WERI-Rb-1 (cell line): ENCODE measurements at regions not wholly inside any gene's neighbourhood (a gene's known extent, or its start where the extent isn't known, plus 50 kb on each side); places are given as distances from the start of the nearest gene placed in this dataset.

Experiments used
- DNase-seq: peaks from one replicate; pipeline ENCODE4 v3.0.0-alpha.2; 2020
- H3K27ac ChIP-seq: fragments of 250-450 bp; sonication (Bioruptor Pico); 2 replicates; pipeline ENCODE4 v1.5.1; 2020; ENCODE audit warnings: mild to moderate bottlenecking, moderate library complexity
- H3K27me3 ChIP-seq: fragments of 250-450 bp; sonication (Bioruptor Pico); 2 replicates; pipeline ENCODE4 v1.5.1; 2021; ENCODE audit warnings: mild to moderate bottlenecking, low read depth, moderate library complexity; ENCODE audit not compliant: insufficient read depth, severe bottlenecking
- H3K36me3 ChIP-seq: fragments of 250-450 bp; sonication (Bioruptor Pico); 2 replicates; pipeline ENCODE4 v1.5.1; 2020; ENCODE audit warnings: mild to moderate bottlenecking, moderate library complexity
- H3K4me3 ChIP-seq: 2 replicates; pipeline ENCODE4 v1.5.1; 2011; ENCODE audit warnings: low read depth, mild to moderate bottlenecking, control low read depth, low read length
- H3K9me3 ChIP-seq: fragments of 250-450 bp; sonication (Bioruptor Pico); 2 replicates; pipeline ENCODE4 v1.5.1; 2021; ENCODE audit warnings: mild to moderate bottlenecking, moderate library complexity; ENCODE audit not compliant: severe bottlenecking
- CTCF ChIP-seq: IDR thresholded peaks from 2 replicates; pipeline ENCODE4 v1.5.1; 2011; ENCODE audit warnings: low read depth, mild to moderate bottlenecking, control low read depth, inconsistent platforms, low read length

GRCh38 chr7:17709127-17709526 lies 231.2 kb downstream of the SNX13 start:
- Histone ChIP-seq H3K27ac (no peak overlapping the region), H3K36me3 (no peaks in the 10 kb centered on the region), H3K27me3 (no peaks in the 10 kb centered on the region), H3K9me3 (no peaks in the 10 kb centered on the region), H3K4me3 (no peak overlapping the region)
- no peak for TF ChIP-seq CTCF
- no peak for DNase-seq

- no peaks in the 10 kb centered on the region for H3K9me3 ChIP-seq
- H3K27ac ChIP-seq, result no peak overlapping the region
- no peak for TF ChIP-seq CTCF
- DNase-seq, result no peak
- H3K27me3 ChIP-seq, result no peaks in the 10 kb centered on the region
- H3K4me3 ChIP-seq, result no peak overlapping the region
- no peaks in the 10 kb centered on the region for H3K36me3 ChIP-seq
Observed at GRCh38 chr7:17709599-17709998, 230.7 kb downstream of the SNX13 start.

- Histone ChIP-seq H3K27ac (no peak overlapping the region), H3K9me3 (no peaks in the 10 kb centered on the region), H3K36me3 (no peaks in the 10 kb centered on the region), H3K4me3 (no peak overlapping the region), H3K27me3 (no peaks in the 10 kb centered on the region)
- no peak for DNase-seq
- no peak for TF ChIP-seq CTCF
Observed at GRCh38 chr7:17710312-17710711, 230.0 kb downstream of the SNX13 start.

- TF ChIP-seq CTCF, result no peak
- Histone ChIP-seq H3K9me3 (no peaks in the 10 kb centered on the region), H3K36me3 (no peaks in the 10 kb centered on the region), H3K4me3 (no peak overlapping the region), H3K27ac (no peak overlapping the region), H3K27me3 (no peaks in the 10 kb centered on the region)
- no peak for DNase-seq
Observed at GRCh38 chr7:17713584-17713983, 226.7 kb downstream of the SNX13 start.

GRCh38 chr7:17716816-17717215 lies 223.5 kb downstream of the SNX13 start:
- H3K36me3 ChIP-seq, result no peaks in the 10 kb centered on the region
- no peak for TF ChIP-seq CTCF
- H3K9me3 ChIP-seq, result no peaks in the 10 kb centered on the region
- no peaks in the 10 kb centered on the region for H3K27me3 ChIP-seq
- no peak overlapping the region for H3K27ac ChIP-seq
- H3K4me3 ChIP-seq, result no peak overlapping the region
- DNase-seq, result no peak

GRCh38 chr7:17719998-17720397 lies 220.3 kb downstream of the SNX13 start:
- Histone ChIP-seq H3K9me3 (no peaks in the 10 kb centered on the region), H3K27me3 (no peaks in the 10 kb centered on the region), H3K4me3 (no peak overlapping the region), H3K36me3 (no peaks in the 10 kb centered on the region), H3K27ac (no peak overlapping the region)
- DNase-seq, result no peak
- TF ChIP-seq CTCF, result no peak
